Keratinocyte (primary cell): ENCODE measurements at regions not wholly inside any gene's neighbourhood (a gene's known extent, or its start where the extent isn't known, plus 50 kb on each side); places are given as distances from the start of the nearest gene placed in this dataset.

Experiments
- DNase-seq: peaks from one replicate; pipeline ENCODE4 v3.0.0-alpha.2; 2011; ENCODE audit warnings: low read depth, missing footprints, low spot score
- FAIRE-seq: peaks from 2 replicates; lab custom pipeline; 2011; peaks lifted over from hg19 to GRCh38; lab: Jason Lieb, UNC
- H2AFZ ChIP-seq: 2 replicates; pipeline ENCODE4 v1.6.0; 2012; ENCODE audit warnings: low read length, control low read depth, inconsistent platforms; ENCODE audit not compliant: control insufficient read depth
- H3K27ac ChIP-seq: 2 replicates; pipeline ENCODE4 v1.5.1; 2011; ENCODE audit warnings: low read length; ENCODE audit not compliant: control insufficient read depth, insufficient read depth
- H3K27me3 ChIP-seq: 3 replicates; pipeline ENCODE4 v1.6.0; 2011; ENCODE audit warnings: low read length; ENCODE audit not compliant: control insufficient read depth, insufficient read depth; ENCODE audit errors: extremely low read depth
- H3K36me3 ChIP-seq, 2 experiments: 2 replicates in 1 of 2; 3 replicates in 1 of 2; pipeline ENCODE4 v1.5.1; 2011; ENCODE audit warnings: low read length in 2 of 2, mild to moderate bottlenecking in 1 of 2; ENCODE audit not compliant: control insufficient read depth in 2 of 2, insufficient read depth in 2 of 2; ENCODE audit errors: extremely low read depth in 1 of 2
- H3K4me1 ChIP-seq: 3 replicates; pipeline ENCODE4 v1.5.1; 2011; ENCODE audit warnings: low read length; ENCODE audit not compliant: control insufficient read depth, insufficient read depth; ENCODE audit errors: extremely low read depth
- H3K4me2 ChIP-seq: 3 replicates; pipeline ENCODE4 v1.6.0; 2011; ENCODE audit warnings: low read depth, low read length; ENCODE audit not compliant: control insufficient read depth, insufficient read depth; ENCODE audit errors: extremely low read depth
- H3K4me3 ChIP-seq, 3 experiments: fragments of 200-600 bp in 1 of 3; sonication (generic) in 1 of 3; 2 replicates in 2 of 3; 3 replicates in 1 of 3; pipeline ENCODE4 v1.5.1; 2011 to 2016; ENCODE audit warnings: low read length in 3 of 3, mild to moderate bottlenecking in 3 of 3, control low read depth in 2 of 3, inconsistent platforms in 1 of 3, low read depth in 1 of 3, mixed read lengths in 1 of 3, mixed run types in 1 of 3, moderate library complexity in 1 of 3; ENCODE audit not compliant: control insufficient read depth in 2 of 3, insufficient read depth in 2 of 3; ENCODE audit errors: extremely low read depth in 1 of 3
- H3K79me2 ChIP-seq: 2 replicates; pipeline ENCODE4 v1.6.0; 2012; ENCODE audit warnings: low read length; ENCODE audit not compliant: control insufficient read depth, insufficient read depth
- H3K9ac ChIP-seq: 3 replicates; pipeline ENCODE4 v1.6.0; 2011; ENCODE audit warnings: low read length; ENCODE audit not compliant: control insufficient read depth, insufficient read depth; ENCODE audit errors: extremely low read depth
- H3K9me1 ChIP-seq: 3 replicates; pipeline ENCODE4 v1.6.0; 2011; ENCODE audit warnings: low read length; ENCODE audit not compliant: control insufficient read depth, insufficient read depth; ENCODE audit errors: extremely low read depth
- H3K9me3 ChIP-seq: 2 replicates; pipeline ENCODE4 v1.5.1; 2012; ENCODE audit warnings: low read depth, low read length; ENCODE audit not compliant: control insufficient read depth
- H4K20me1 ChIP-seq: 3 replicates; pipeline ENCODE4 v1.6.0; 2011; ENCODE audit warnings: low read length; ENCODE audit not compliant: control insufficient read depth, insufficient read depth; ENCODE audit errors: extremely low read depth
- EZH2 ChIP-seq: IDR thresholded peaks from one replicate; pipeline ENCODE4 v1.6.1; 2012; ENCODE audit warnings: inconsistent platforms, mild to moderate bottlenecking, low read length, moderate library complexity
- dilution Hi-C: fragments of 300-500 bp; cut with MboI; formaldehyde crosslinking; loops from one replicate; pipeline ENCODE4 v1.7.0; 2020; ENCODE audit warnings: low sequenced_read_pairs; ENCODE audit not compliant: extremely low pct_ligation_motif_present
- TF ChIP-seq, protein P1 (sequence below), 3 experiments: IDR thresholded peaks in 1 of 3; conservative IDR thresholded peaks in 1 of 3; optimal IDR thresholded peaks in 1 of 3; 2 replicates in 2 of 3; 3 replicates in 1 of 3; pipeline versions ENCODE3 to v1.5.1; 2011; ENCODE audit warnings: low read length in 3 of 3, mild to moderate bottlenecking in 3 of 3, moderate library complexity in 2 of 3, control low read depth in 1 of 3, inconsistent platforms in 1 of 3; ENCODE audit not compliant: insufficient read depth in 2 of 3; ENCODE audit errors: extremely low read depth in 1 of 3

DNA sequence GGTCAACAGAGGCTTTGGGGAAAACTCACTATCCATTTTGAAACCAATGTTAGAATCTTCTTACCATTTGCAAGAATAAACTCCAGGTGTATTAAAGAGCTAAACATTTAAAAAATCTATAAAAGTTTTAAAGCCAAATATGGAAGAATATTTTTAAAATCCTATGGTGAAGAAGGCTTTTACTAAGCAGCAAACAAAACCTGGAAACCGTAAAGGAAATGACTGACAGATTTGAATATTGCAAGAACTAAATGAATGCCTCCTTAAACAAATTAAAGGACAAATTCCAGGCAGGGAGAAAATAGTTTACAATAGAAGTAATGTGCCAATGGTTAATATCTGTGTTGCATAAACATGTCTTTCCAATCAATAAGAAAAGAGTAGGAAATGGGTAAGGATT, 68.1 kb downstream of the KLF15 start:
- Histone ChIP-seq H3K9me3 (no peaks in the 10 kb centered on the region), H3K36me3 (no peaks in the 10 kb centered on the region), H3K27ac (no peak overlapping the region), H3K9me1 (no peaks in the 10 kb centered on the region), H4K20me1 (no peaks in the 10 kb centered on the region), H3K9ac (no peak overlapping the region), H3K27me3 (no peaks in the 10 kb centered on the region), H3K79me2 (no peaks in the 10 kb centered on the region), H2AFZ (no peak overlapping the region), H3K4me2 (no peak overlapping the region), H3K4me3 (no peak overlapping the region), H3K4me1 (peaks cover 23% of the 10 kb centered on the region)
- DNase-seq = no peak
- dilution Hi-C loops = no loop called here
- no peak for TF ChIP-seq EZH2
- TF ChIP-seq, protein P1, sequence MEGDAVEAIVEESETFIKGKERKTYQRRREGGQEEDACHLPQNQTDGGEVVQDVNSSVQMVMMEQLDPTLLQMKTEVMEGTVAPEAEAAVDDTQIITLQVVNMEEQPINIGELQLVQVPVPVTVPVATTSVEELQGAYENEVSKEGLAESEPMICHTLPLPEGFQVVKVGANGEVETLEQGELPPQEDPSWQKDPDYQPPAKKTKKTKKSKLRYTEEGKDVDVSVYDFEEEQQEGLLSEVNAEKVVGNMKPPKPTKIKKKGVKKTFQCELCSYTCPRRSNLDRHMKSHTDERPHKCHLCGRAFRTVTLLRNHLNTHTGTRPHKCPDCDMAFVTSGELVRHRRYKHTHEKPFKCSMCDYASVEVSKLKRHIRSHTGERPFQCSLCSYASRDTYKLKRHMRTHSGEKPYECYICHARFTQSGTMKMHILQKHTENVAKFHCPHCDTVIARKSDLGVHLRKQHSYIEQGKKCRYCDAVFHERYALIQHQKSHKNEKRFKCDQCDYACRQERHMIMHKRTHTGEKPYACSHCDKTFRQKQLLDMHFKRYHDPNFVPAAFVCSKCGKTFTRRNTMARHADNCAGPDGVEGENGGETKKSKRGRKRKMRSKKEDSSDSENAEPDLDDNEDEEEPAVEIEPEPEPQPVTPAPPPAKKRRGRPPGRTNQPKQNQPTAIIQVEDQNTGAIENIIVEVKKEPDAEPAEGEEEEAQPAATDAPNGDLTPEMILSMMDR (optimal IDR thresholded peaks at IDR 0.05 in 1 of 3, IDR thresholded peaks at IDR 0.05 in 1 of 3, conservative IDR thresholded peaks at IDR 0.05 in 1 of 3; ENCODE audit: extremely low read depth in 1 of 3, insufficient read depth in 2 of 3, low read length in 3 of 3) = no peak
- FAIRE-seq = no peak

DNA sequence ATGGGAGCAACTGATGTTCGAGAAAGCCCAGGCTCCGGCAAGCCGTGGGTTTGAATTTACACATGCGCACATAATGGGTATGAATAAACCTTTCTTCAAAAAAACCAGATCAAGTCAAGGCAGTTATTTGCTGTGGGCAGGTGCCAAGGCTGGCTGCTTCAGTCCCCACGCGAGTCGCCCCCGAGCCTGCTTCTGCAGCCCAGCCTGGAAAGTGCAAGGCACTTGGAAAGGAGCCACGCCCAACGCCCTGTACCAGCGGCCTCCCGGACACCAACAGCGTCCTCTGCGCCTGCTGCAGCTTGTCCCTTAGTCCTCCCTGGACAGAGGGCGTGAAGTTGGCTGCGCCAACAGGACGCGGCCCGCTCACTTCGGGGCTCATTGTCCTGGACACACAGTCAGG, 68.9 kb downstream of the KLF15 start:
- no peaks in the 10 kb centered on the region for H3K27me3 ChIP-seq
- DNase-seq (no peak), FAIRE-seq (no peak)
- no peak overlapping the region for H3K27ac ChIP-seq
- dilution Hi-C loops = no loop called here
- peaks cover 23% of the 10 kb centered on the region for H3K4me1 ChIP-seq
- TF ChIP-seq EZH2 = no peak
- no peaks in the 10 kb centered on the region for H3K9me1 ChIP-seq
- no peak overlapping the region for H3K9ac ChIP-seq
- H3K36me3 ChIP-seq = no peaks in the 10 kb centered on the region
- H3K4me3 ChIP-seq = peak overlapping the region in 1 of 3 experiments; percentile 60
- H3K79me2 ChIP-seq = no peaks in the 10 kb centered on the region
- no peak overlapping the region for H2AFZ ChIP-seq
- H3K4me2 ChIP-seq = no peak overlapping the region
- no peaks in the 10 kb centered on the region for H3K9me3 ChIP-seq
- H4K20me1 ChIP-seq = no peaks in the 10 kb centered on the region

DNA sequence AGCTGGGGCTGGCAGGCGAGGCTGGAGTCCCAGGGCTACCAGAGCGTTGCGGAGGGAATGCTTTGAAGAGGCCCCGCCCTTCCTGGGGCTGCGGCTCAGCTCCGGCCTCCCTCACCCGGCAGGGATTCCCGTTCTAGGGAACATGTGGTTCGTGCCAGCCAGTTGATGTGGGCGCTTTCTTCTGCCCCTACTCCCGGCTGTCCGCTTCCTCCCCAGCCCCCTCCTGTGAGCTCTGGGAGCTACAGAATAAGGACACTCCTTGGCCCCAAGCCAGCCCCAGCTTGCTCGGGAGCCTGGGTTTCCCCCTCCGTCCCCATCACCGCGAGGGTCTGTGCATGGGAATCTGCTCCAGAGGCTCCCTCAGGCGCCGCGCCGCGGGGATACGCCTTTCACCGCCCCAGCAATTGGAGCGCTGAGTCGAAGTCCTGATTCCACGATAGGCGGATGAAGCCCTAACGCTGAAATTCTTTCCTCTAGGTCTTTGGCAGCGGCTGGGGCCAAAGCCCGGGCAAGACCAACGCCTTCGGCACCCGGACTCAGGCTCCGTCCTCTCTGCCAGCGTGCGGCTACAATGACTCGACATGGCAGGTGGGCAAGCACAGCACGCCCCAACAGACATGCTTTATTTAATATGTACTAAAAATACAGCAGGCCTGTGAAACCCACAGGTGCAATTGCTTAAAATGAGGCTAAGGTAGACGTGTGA, 69.5 kb downstream of the KLF15 start:
- no peaks in the 10 kb centered on the region for H3K9me3 ChIP-seq
- peak overlapping the region; percentile 33 to 60 (median 35) for H3K4me3 ChIP-seq
- H3K36me3 ChIP-seq = no peaks in the 10 kb centered on the region
- no peaks in the 10 kb centered on the region for H3K27me3 ChIP-seq
- H2AFZ ChIP-seq = peak overlapping the region; percentile 92
- H3K4me1 ChIP-seq = peaks cover 23% of the 10 kb centered on the region
- peak overlapping the region; percentile 86 for H3K4me2 ChIP-seq
- no peaks in the 10 kb centered on the region for H3K79me2 ChIP-seq
- peak overlapping the region; percentile 26 for H3K27ac ChIP-seq
- H3K9me1 ChIP-seq = no peaks in the 10 kb centered on the region
- H3K9ac ChIP-seq = peak overlapping the region; percentile 63
- H4K20me1 ChIP-seq = no peaks in the 10 kb centered on the region
- DNase-seq = no peak
- dilution Hi-C loops = no loop called here
- no peak for FAIRE-seq
- TF ChIP-seq, protein P1 (optimal IDR thresholded peaks at IDR 0.05 in 1 of 3, IDR thresholded peaks at IDR 0.05 in 1 of 3, conservative IDR thresholded peaks at IDR 0.05 in 1 of 3; ENCODE audit: extremely low read depth in 1 of 3, insufficient read depth in 2 of 3, low read length in 3 of 3) = no peak
- TF ChIP-seq EZH2 = no peak
